ENCODE measurements at regions not wholly inside any gene's neighbourhood (a gene's known extent, or its start where the extent isn't known, plus 50 kb on each side); places are given as distances from the start of the nearest gene placed in this dataset.

DNA sequence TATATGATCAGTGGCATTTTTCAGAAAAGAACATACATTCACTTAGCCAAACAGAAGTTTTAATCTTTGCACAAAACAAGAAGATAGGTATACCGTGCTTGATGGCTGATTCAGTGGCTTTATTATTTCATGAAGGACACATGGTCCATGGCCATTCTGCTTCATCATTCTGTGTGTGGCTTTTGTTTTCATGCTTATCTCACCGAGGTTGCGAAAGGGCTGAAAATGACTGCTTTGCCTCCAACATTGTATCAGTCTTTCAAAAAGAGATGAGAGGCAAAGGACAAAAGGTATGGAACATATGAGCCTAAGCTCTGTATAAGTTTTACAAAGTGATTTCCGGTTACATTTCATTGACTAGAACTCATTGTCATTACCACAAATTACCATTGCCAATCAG lies 541.1 kb downstream of the RAB28 start:
- Histone ChIP-seq H3K4me1 (no peaks in the 10 kb centered on the region), H3K36me3 (no peaks in the 10 kb centered on the region), H3K4me3 (no peak overlapping the region), H3K9me3 (no peaks in the 10 kb centered on the region), H3K27ac (no peak overlapping the region), H3K27me3 (no peaks in the 10 kb centered on the region)
- TF ChIP-seq, protein P1, sequence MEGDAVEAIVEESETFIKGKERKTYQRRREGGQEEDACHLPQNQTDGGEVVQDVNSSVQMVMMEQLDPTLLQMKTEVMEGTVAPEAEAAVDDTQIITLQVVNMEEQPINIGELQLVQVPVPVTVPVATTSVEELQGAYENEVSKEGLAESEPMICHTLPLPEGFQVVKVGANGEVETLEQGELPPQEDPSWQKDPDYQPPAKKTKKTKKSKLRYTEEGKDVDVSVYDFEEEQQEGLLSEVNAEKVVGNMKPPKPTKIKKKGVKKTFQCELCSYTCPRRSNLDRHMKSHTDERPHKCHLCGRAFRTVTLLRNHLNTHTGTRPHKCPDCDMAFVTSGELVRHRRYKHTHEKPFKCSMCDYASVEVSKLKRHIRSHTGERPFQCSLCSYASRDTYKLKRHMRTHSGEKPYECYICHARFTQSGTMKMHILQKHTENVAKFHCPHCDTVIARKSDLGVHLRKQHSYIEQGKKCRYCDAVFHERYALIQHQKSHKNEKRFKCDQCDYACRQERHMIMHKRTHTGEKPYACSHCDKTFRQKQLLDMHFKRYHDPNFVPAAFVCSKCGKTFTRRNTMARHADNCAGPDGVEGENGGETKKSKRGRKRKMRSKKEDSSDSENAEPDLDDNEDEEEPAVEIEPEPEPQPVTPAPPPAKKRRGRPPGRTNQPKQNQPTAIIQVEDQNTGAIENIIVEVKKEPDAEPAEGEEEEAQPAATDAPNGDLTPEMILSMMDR (IDR thresholded peaks at IDR 0.05), result no peak
- no peak for TF ChIP-seq POLR2A (IDR thresholded peaks at IDR 0.05)
- ATAC-seq (no peak), DNase-seq (no peak)
- WGBS, 4 donors, result 88 to 94% (median 92%) methylated on average over 4 of the region's 4 CpGs
- intact Hi-C loops (cut with DNase I), result no loop called here

DNA sequence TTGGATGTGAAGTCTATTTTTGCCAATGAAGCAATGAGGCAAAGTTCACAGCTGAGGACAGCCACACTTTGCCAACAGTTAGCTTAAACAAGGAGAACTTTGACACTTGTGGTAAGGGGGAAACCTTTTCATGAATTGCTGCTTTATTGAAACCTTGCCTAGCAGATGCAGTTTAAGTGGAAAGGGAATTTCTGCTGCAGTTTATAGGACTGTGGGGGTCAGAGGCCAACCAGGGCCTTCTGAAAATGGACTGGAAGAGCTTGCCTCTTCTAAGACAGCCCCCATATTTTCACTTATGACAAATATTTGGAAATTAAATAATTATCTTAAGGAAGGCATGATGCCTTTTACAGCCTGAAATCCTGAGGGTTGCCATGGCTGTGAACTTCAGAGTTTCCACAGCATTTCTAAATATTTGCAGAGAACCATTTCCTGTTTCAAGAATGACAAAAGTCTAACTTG lies 550.3 kb downstream of the RAB28 start:
- DNase-seq (no peak), ATAC-seq (no peak)
- no peak for TF ChIP-seq POLR2A (IDR thresholded peaks at IDR 0.05)
- TF ChIP-seq, protein P1 (IDR thresholded peaks at IDR 0.05), result no peak
- intact Hi-C loops (cut with DNase I), result no loop called here
- Histone ChIP-seq H3K4me1 (no peaks in the 10 kb centered on the region), H3K36me3 (no peaks in the 10 kb centered on the region), H3K27ac (no peak overlapping the region), H3K4me3 (no peak overlapping the region), H3K27me3 (no peaks in the 10 kb centered on the region), H3K9me3 (peaks cover 0 to 13% (median 0%) of the 10 kb centered on the region in 12 donors)

DNA sequence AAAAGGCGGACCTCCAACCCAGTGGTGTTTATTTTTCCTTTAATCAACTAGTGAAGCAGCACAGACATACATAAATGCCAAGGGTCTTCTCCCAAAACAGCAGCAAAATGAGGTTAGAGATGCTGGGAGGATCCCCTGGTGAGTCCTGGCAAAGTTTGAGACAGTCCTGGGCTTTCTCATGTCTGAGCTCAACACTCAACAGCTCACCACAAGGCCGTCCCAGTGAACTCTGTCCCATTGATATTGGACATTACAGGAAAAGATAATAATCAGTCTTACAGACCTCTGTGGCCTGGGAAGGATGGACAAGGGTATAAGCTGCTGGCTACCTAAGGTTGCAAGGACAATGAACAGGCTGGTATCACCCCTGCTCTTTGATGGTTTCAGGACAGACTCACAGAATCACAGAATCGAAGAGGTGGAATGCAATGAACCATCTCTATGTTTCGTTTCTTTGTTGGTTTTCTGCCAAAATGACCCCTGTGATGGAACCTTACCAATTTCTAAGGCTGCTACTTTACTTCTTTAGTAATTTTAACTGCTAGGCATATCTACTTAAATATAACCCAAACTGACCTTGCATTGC lies 551.8 kb downstream of the RAB28 start:
- Histone ChIP-seq H3K36me3 (no peaks in the 10 kb centered on the region), H3K4me1 (no peaks in the 10 kb centered on the region), H3K27me3 (no peaks in the 10 kb centered on the region), H3K9me3 (peaks cover 0 to 13% (median 0%) of the 10 kb centered on the region in 12 donors), H3K4me3 (no peak overlapping the region), H3K27ac (no peak overlapping the region)
- intact Hi-C loops (cut with DNase I), result no loop called here
- 51 to 66% (median 60%) methylated on average over 4 of the region's 4 CpGs for WGBS, 4 donors
- TF ChIP-seq, protein P1 (IDR thresholded peaks at IDR 0.05), result no peak
- TF ChIP-seq POLR2A (IDR thresholded peaks at IDR 0.05), result no peak
- DNase-seq (no peak), ATAC-seq (no peak)

DNA sequence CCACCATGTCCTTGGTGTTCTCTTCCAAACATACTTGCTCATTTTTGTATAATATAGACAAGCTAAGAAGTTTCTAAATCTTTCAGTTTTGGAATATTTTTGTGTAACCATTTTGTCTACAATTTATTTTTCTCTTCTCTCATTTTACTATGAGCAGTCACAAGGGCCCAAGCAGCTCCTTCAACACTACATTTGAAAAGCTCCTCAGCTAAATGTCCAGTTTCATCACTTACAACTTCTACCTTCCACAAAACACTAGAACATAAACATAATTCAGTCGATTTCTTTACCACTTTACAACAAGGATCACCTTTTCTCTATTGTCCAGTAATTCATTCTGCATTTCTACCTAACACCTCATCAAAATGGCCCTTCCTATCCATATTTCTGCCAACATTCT lies 554.4 kb downstream of the RAB28 start:
- WGBS, 4 donors, result 67 to 84% (median 75%) methylated on average over 1 of the region's 1 CpG

More for the DNA sequence above, 554.4 kb downstream of the RAB28 start:
- H3K4me3 ChIP-seq, result no peak overlapping the region
- no peak for TF ChIP-seq POLR2A (IDR thresholded peaks at IDR 0.05)
- TF ChIP-seq, protein P1 (IDR thresholded peaks at IDR 0.05), result no peak
- H3K27me3 ChIP-seq, result no peaks in the 10 kb centered on the region
- no peaks in the 10 kb centered on the region for H3K36me3 ChIP-seq
- peaks cover 0 to 13% (median 0%) of the 10 kb centered on the region in 12 donors for H3K9me3 ChIP-seq
- intact Hi-C loops (cut with DNase I), result no loop called here
- ATAC-seq, result no peak
- H3K4me1 ChIP-seq, result peaks cover 0 to 6% (median 0%) of the 10 kb centered on the region in 12 donors
- no peak for DNase-seq
- H3K27ac ChIP-seq, result no peak overlapping the region

All from heart left ventricle (tissue), 16 donors.